H1 (cell line): ENCODE measurements at regions not wholly inside any gene's neighbourhood (a gene's known extent, or its start where the extent isn't known, plus 50 kb on each side); places are given as distances from the start of the nearest gene placed in this dataset.

Experiments
- CTCF ChIA-PET: fragments of 300-600 bp; sonication (Branson Sonifier 250); formaldehyde crosslinking; loops from one replicate; lab custom pipeline; 2021; ENCODE audit not compliant: partially characterized antibody; lab: Charles Lee
- POLR2A ChIA-PET: fragments of 300-600 bp; sonication (Branson Sonifier 250); formaldehyde crosslinking; loops from one replicate; lab custom pipeline; 2021; ENCODE audit warnings: inconsistent platforms; ENCODE audit not compliant: partially characterized antibody; lab: Charles Lee
- DNase-seq, 2 experiments: peaks; one replicate each; pipeline versions ENCODE4 v3.0.0 to v3.0.0-alpha.2; 2010 to 2022; ENCODE audit warnings: low spot score in 2 of 2, low read depth in 1 of 2, mixed read lengths in 1 of 2
- FAIRE-seq: peaks from 2 replicates; lab custom pipeline; 2011; peaks lifted over from hg19 to GRCh38; lab: Jason Lieb, UNC
- H2AFZ ChIP-seq: 2 replicates; pipeline ENCODE4 v1.8.1; 2012; ENCODE audit warnings: low read length, inconsistent platforms
- H2AK5ac ChIP-seq: 2 replicates; pipeline ENCODE4 v1.6.1; 2013; ENCODE audit warnings: low read depth, low read length
- H2BK120ac ChIP-seq: replicated peaks from 2 replicates; pipeline ENCODE3; 2013; ENCODE audit warnings: low read depth, low read length, inconsistent platforms
- H2BK12ac ChIP-seq: 2 replicates; pipeline ENCODE4 v1.6.1; 2013; ENCODE audit warnings: low read depth, low read length
- H2BK15ac ChIP-seq: 2 replicates; pipeline ENCODE4 v1.6.1; 2013; ENCODE audit warnings: low read length
- H2BK20ac ChIP-seq: 2 replicates; pipeline ENCODE4 v1.6.1; 2013; ENCODE audit warnings: low read length
- H2BK5ac ChIP-seq: 2 replicates; pipeline ENCODE4 v1.6.1; 2013; ENCODE audit warnings: low read depth, low read length
- H3K14ac ChIP-seq: 2 replicates; pipeline ENCODE4 v1.6.1; 2013; ENCODE audit warnings: inconsistent platforms; ENCODE audit not compliant: insufficient read length
- H3K18ac ChIP-seq: 2 replicates; pipeline ENCODE4 v1.6.1; 2013; ENCODE audit warnings: low read length; ENCODE audit errors: extremely low read depth
- H3K23ac ChIP-seq: 2 replicates; pipeline ENCODE4 v1.6.1; 2013; ENCODE audit warnings: inconsistent platforms; ENCODE audit not compliant: insufficient read length
- H3K23me2 ChIP-seq: 2 replicates; pipeline ENCODE4 v1.6.1; 2013; ENCODE audit warnings: low read depth, low read length
- H3K27ac ChIP-seq: 2 replicates; pipeline ENCODE4 v1.6.1; 2011; ENCODE audit warnings: low read depth, low read length, inconsistent platforms
- H3K27me3 ChIP-seq, 4 experiments: replicated peaks in 1 of 4; 1 replicate in 1 of 4; 2 replicates in 3 of 4; pipeline versions ENCODE4 v1.6.1 to v1.8.1; 2011 to 2013; ENCODE audit warnings: low read length in 3 of 4, mild to moderate bottlenecking in 3 of 4, inconsistent platforms in 2 of 4, mixed read lengths in 2 of 4, moderate library complexity in 1 of 4; ENCODE audit not compliant: control insufficient read depth in 3 of 4, insufficient read depth in 3 of 4; ENCODE audit errors: extremely low read depth in 1 of 4
- H3K36me3 ChIP-seq, 4 experiments: 2 replicates each; pipeline versions ENCODE4 v1.6.1 to v1.8.1; 2011 to 2013; ENCODE audit warnings: mild to moderate bottlenecking in 4 of 4, low read length in 3 of 4, moderate library complexity in 2 of 4, control low read depth in 1 of 4, inconsistent platforms in 1 of 4; ENCODE audit not compliant: insufficient read depth in 4 of 4, control insufficient read depth in 2 of 4
- H3K4ac ChIP-seq: replicated peaks from 2 replicates; pipeline ENCODE3; 2013; ENCODE audit warnings: low read length, low read depth, mixed read lengths, inconsistent platforms; ENCODE audit not compliant: insufficient read length
- H3K4me1 ChIP-seq, 4 experiments: replicated peaks in 1 of 4; 1 replicate in 1 of 4; 2 replicates in 3 of 4; pipeline versions ENCODE4 v1.6.1 to v1.8.1; 2011 to 2013; ENCODE audit warnings: low read length in 3 of 4, inconsistent platforms in 2 of 4, mixed read lengths in 1 of 4; ENCODE audit not compliant: insufficient read depth in 4 of 4, control insufficient read depth in 3 of 4
- H3K4me2 ChIP-seq, 2 experiments: 2 replicates each; pipeline versions ENCODE4 v1.6.1 to v1.8.1; 2011 to 2013; ENCODE audit warnings: low read depth in 2 of 2, low read length in 2 of 2, control low read depth in 1 of 2, inconsistent platforms in 1 of 2, mild to moderate bottlenecking in 1 of 2; ENCODE audit not compliant: insufficient read depth in 1 of 2
- H3K4me3 ChIP-seq, 4 experiments: fragments of 200-600, 300-600 bp in 1 of 4; sonication (generic), shearing (Covaris generic), sonication (Bioruptor Twin) in 1 of 4; 2 replicates each; pipeline versions ENCODE4 v1.5.1 to v1.8.1; 2011 to 2016; ENCODE audit warnings: low read length in 4 of 4, low read depth in 3 of 4, control low read depth in 2 of 4, inconsistent platforms in 2 of 4, mild to moderate bottlenecking in 2 of 4, mixed read lengths in 1 of 4, moderate library complexity in 1 of 4; ENCODE audit not compliant: insufficient read depth in 2 of 4; ENCODE audit errors: extremely low read depth in 1 of 4
- H3K56ac ChIP-seq: replicated peaks from 2 replicates; pipeline ENCODE3; 2013; ENCODE audit warnings: low read depth, mild to moderate bottlenecking, mixed read lengths, low read length, inconsistent platforms; ENCODE audit not compliant: insufficient read length
- H3K79me1 ChIP-seq: 2 replicates; pipeline ENCODE4 v1.6.1; 2013; ENCODE audit warnings: low read depth, low read length, control low read depth
- H3K79me2 ChIP-seq, 2 experiments: 2 replicates each; pipeline versions ENCODE4 v1.6.1 to v1.8.1; 2012 to 2013; ENCODE audit warnings: low read length in 2 of 2, mild to moderate bottlenecking in 2 of 2, inconsistent platforms in 1 of 2; ENCODE audit not compliant: insufficient read depth in 2 of 2, control insufficient read depth in 1 of 2
- H3K9ac ChIP-seq, 4 experiments: replicated peaks in 1 of 4; 1 replicate in 1 of 4; 2 replicates in 3 of 4; pipeline versions ENCODE4 v1.6.1 to v1.8.1; 2011 to 2013; ENCODE audit warnings: low read depth in 3 of 4, low read length in 3 of 4, control low read depth in 2 of 4, mild to moderate bottlenecking in 2 of 4, moderate library complexity in 2 of 4, inconsistent platforms in 1 of 4; ENCODE audit errors: extremely low read depth in 1 of 4
- H3K9me3 ChIP-seq, 2 experiments: 2 replicates each; pipeline versions ENCODE4 v1.6.1 to v1.8.1; 2012 to 2013; ENCODE audit warnings: mild to moderate bottlenecking in 2 of 2, moderate library complexity in 2 of 2, control low read depth in 1 of 2, inconsistent platforms in 1 of 2, low read depth in 1 of 2, low read length in 1 of 2, mixed read lengths in 1 of 2; ENCODE audit not compliant: insufficient read depth in 2 of 2
- H4K20me1 ChIP-seq, 2 experiments: replicated peaks in 1 of 2; 2 replicates each; pipeline versions ENCODE3 to v1.8.1; 2011 to 2013; ENCODE audit warnings: inconsistent platforms in 2 of 2, low read length in 2 of 2, mild to moderate bottlenecking in 1 of 2; ENCODE audit not compliant: insufficient read depth in 2 of 2, control insufficient read depth in 1 of 2
- H4K5ac ChIP-seq: 2 replicates; pipeline ENCODE4 v1.6.1; 2013; ENCODE audit warnings: low read length, low read depth, mixed read lengths, inconsistent platforms; ENCODE audit not compliant: insufficient read length
- H4K8ac ChIP-seq: 2 replicates; pipeline ENCODE4 v1.8.0; 2013; ENCODE audit warnings: mild to moderate bottlenecking, moderate library complexity, low read length, inconsistent platforms; ENCODE audit not compliant: insufficient read depth; ENCODE audit errors: extremely low read depth
- H4K91ac ChIP-seq: replicated peaks from 2 replicates; pipeline ENCODE3; 2013; ENCODE audit warnings: low read length, mixed read lengths, inconsistent platforms; ENCODE audit not compliant: insufficient read length
- ATF3 ChIP-seq: IDR thresholded peaks from 2 replicates; pipeline ENCODE4 v1.6.1; 2011; ENCODE audit warnings: low read depth, mild to moderate bottlenecking, low read length; ENCODE audit not compliant: insufficient read depth
- BACH1 ChIP-seq: IDR thresholded peaks from 2 replicates; pipeline ENCODE4 v1.6.1; 2012; ENCODE audit warnings: low read length, improper control_type of control experiment
- BCL11A ChIP-seq, 2 experiments: IDR thresholded peaks; one replicate each; pipeline ENCODE4 v1.6.1; 2011; ENCODE audit warnings: low read depth in 2 of 2, low read length in 2 of 2, mild to moderate bottlenecking in 2 of 2
- HDAC6 ChIP-seq: IDR thresholded peaks from one replicate; pipeline ENCODE4 v1.7.1; 2012; ENCODE audit warnings: low read depth, mild to moderate bottlenecking, inconsistent platforms, low read length, moderate library complexity
- MAFK ChIP-seq: IDR thresholded peaks from 2 replicates; pipeline ENCODE4 v1.6.1; 2012; ENCODE audit warnings: low read depth, mild to moderate bottlenecking, improper control_type of control experiment, low read length
- MAX ChIP-seq: IDR thresholded peaks from 2 replicates; pipeline ENCODE4 v1.6.1; 2012; ENCODE audit warnings: inconsistent platforms
- RFX5 ChIP-seq: IDR thresholded peaks from 2 replicates; pipeline ENCODE4 v1.6.1; 2011; ENCODE audit warnings: low read depth, low read length, improper control_type of control experiment, borderline replicate concordance
- RNF2 ChIP-seq: fragments of 200-900, 300-1000 bp; sonication (generic); IDR thresholded peaks from 2 replicates; pipeline ENCODE4 v1.7.1; 2016; ENCODE audit warnings: borderline replicate concordance, low read depth, mild to moderate bottlenecking, antibody characterized with exemption, low read length; ENCODE audit not compliant: poor library complexity, severe bottlenecking; ENCODE audit errors: missing control alignments
- SP1 ChIP-seq: IDR thresholded peaks from 2 replicates; pipeline ENCODE4 v1.6.1; 2011; ENCODE audit warnings: low read depth, low read length
- SP4 ChIP-seq: IDR thresholded peaks from 2 replicates; pipeline ENCODE4 v1.6.1; 2012; ENCODE audit warnings: low read length, inconsistent platforms
- USF2 ChIP-seq: IDR thresholded peaks from 2 replicates; pipeline ENCODE4 v1.6.1; 2011; ENCODE audit warnings: low read length, improper control_type of control experiment
- WGBS, 2 experiments: shearing (Covaris generic) in 1 of 2; methylation state at CpG; one replicate each; pipeline versions ENCODE4 v1.1.6 to v1.1.7; 2013 to 2015; ENCODE audit warnings: low lambda C conversion rate in 2 of 2, mixed read lengths in 2 of 2, inconsistent platforms in 1 of 2, low coverage in 1 of 2, missing lambda C conversion rate in 1 of 2; ENCODE audit not compliant: insufficient replicate concordance in 2 of 2, insufficient coverage in 1 of 2, insufficient read length in 1 of 2; ENCODE audit errors: extremely low coverage in 1 of 2, missing lambda C conversion rate in 1 of 2; 5-methylcytosine and 5-hydroxymethylcytosine counted together

GRCh38 chr2:191543708-191544107 lies 134.2 kb upstream of the NABP1 start:
- H2BK15ac ChIP-seq, result no peak overlapping the region
- 80% methylated on average over 2 of the region's 2 CpGs; no CpG with 5 or more reads in 1 of the 2 experiments for WGBS, 2 experiments
- no peak overlapping the region for H4K8ac ChIP-seq
- no peak overlapping the region for H3K4ac ChIP-seq
- peaks cover under 1 to 6% (median 3%) of the 10 kb centered on the region in 4 experiments; a peak in 4 of 7 replicates for H3K4me1 ChIP-seq
- H2AFZ ChIP-seq, result peak overlapping the region; percentile 57; the same call in 1 of the 2 replicates
- H4K91ac ChIP-seq, result no peak overlapping the region
- no peak overlapping the region for H3K23ac ChIP-seq
- no peaks in the 10 kb centered on the region for H4K20me1 ChIP-seq
- no peak overlapping the region for H3K9ac ChIP-seq
- no peak overlapping the region for H3K18ac ChIP-seq
- H3K36me3 ChIP-seq, result no peaks in the 10 kb centered on the region
- no peak overlapping the region for H3K14ac ChIP-seq
- no peak overlapping the region for H3K27ac ChIP-seq
- no peaks in the 10 kb centered on the region for H3K27me3 ChIP-seq
- H4K5ac ChIP-seq, result no peak overlapping the region
- H3K23me2 ChIP-seq, result no peaks in the 10 kb centered on the region
- H2BK20ac ChIP-seq, result no peak overlapping the region
- H3K4me3 ChIP-seq, result no peak overlapping the region
- ChIA-PET CTCF (interaction anchor here (1.0 to 3.6 kb wide), 2 partner anchors 10 to 23 kb away, joined by 3 to 34 read pairs; no protein-coding TSS in a partner anchor), POLR2A (no interaction called here)
- no peak overlapping the region for H2BK120ac ChIP-seq
- no peaks in the 10 kb centered on the region for H3K79me1 ChIP-seq
- DNase-seq (no peak), FAIRE-seq (no peak)
- H3K56ac ChIP-seq, result no peak overlapping the region
- H3K79me2 ChIP-seq, result no peaks in the 10 kb centered on the region
- H2BK5ac ChIP-seq, result no peak overlapping the region
- H3K9me3 ChIP-seq, result no peaks in the 10 kb centered on the region
- H3K4me2 ChIP-seq, result no peak overlapping the region
- H2BK12ac ChIP-seq, result no peak overlapping the region
- no peak overlapping the region for H2AK5ac ChIP-seq
- TF ChIP-seq SP1 (no peak), MAX (no peak), RFX5 (no peak), ATF3 (no peak), BACH1 (no peak), RNF2 (no peak), SP4 (no peak), HDAC6 (no peak), USF2 (no peak), MAFK (no peak), BCL11A (IDR thresholded peaks at IDR 0.05; ENCODE audit: low read depth in 2 of 2, low read length in 2 of 2) (no peak)
